COR-L47 (cell line): ENCODE measurements at regions not wholly inside any gene's neighbourhood (a gene's known extent, or its start where the extent isn't known, plus 50 kb on each side); places are given as distances from the start of the nearest gene placed in this dataset.

Experiments
- DNase-seq: peaks from one replicate; lab custom pipeline; 2025; lab: John Stamatoyannopoulos, UW

DNA sequence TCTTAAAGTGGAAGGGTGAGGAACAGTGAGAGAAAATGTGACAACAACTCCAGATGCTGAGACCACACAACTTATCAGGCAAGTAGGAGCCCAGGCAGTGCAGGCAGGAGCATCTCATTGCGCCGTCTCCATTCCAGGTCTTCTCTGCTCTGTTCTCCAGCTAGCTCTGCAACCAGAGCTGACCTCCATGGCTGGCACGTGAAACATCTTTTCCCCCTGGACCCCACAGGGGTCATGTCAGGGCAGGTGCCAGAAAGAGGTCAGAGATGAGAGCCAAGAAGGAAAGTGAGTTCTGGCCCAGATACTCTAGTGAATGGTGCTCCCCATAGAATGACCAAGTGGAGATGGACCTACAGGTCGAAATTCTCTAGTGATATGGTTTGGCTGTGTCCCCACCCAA, 281.4 kb downstream of the SMOC2 start:
- no peak for DNase-seq

- DNase-seq = no peak
Measured at GRCh38 chr6:168721571-168721970, 280.6 kb downstream of the SMOC2 start.

DNA sequence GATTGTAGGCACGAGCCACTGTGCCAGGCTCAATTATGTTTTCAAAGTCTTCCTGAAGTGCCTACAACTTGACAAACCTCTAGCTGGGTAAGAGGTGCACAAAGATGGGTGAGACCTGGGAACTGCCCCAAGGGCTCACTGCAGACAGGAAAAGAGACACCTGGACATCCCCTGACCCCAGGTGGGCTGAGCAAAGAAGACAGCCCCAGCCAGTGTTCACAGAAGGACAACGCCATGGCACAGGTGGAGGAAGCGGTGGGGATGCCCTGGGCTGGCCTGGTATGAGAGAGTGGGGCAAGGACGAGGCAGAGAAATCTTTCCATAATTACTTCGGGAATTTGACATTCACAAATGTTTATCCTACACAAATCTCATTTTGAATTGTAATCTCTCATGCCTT, 278.9 kb downstream of the SMOC2 start:
- no peak for DNase-seq

- DNase-seq = no peak
Measured at GRCh38 chr6:168718821-168719475, 278.0 kb downstream of the SMOC2 start.
